ENCODE measurements at regions not wholly inside any gene's neighbourhood (a gene's known extent, or its start where the extent isn't known, plus 50 kb on each side); places are given as distances from the start of the nearest gene placed in this dataset.

DNA sequence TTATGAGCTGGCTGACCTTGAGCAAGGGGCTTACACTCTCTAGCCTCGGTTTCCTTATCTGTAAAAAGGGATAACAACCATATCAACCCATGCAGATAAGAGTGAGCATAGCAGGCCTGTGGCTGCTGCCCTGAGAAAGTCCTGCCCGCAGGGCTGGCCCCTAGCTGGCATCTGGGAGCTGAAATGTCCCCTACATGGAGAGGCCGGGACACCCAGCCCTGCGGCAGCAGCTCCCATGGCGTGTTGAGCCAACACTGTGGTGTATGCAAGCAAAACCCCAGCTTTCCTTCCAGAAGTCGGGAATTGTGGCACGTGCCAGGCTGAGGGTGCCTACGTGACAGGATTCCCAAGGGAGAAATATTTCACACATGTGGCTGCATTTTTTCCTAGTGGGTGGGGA, 358.9 kb downstream of the CTTN start:
- no peak for TF ChIP-seq SIN3A (IDR thresholded peaks at IDR 0.05; ENCODE audit: borderline replicate concordance, low read depth, low read length)
- TF ChIP-seq YY1 (IDR thresholded peaks at IDR 0.05; ENCODE audit: low read depth), result no peak
- no peak for TF ChIP-seq MXI1 (IDR thresholded peaks at IDR 0.05; ENCODE audit: low read depth, low read length)

All from SK-N-SH (cell line).